PFSK-1 (cell line): ENCODE measurements at regions not wholly inside any gene's neighbourhood (a gene's known extent, or its start where the extent isn't known, plus 50 kb on each side); places are given as distances from the start of the nearest gene placed in this dataset.

Experiments
- POLR2AphosphoS5 ChIP-seq: IDR thresholded peaks from 2 replicates; pipeline ENCODE4 v1.6.1; 2012; ENCODE audit warnings: low read depth, mild to moderate bottlenecking, control low read depth, low read length, moderate library complexity
- REST ChIP-seq, 2 experiments: IDR thresholded peaks; 2 replicates each; pipeline versions ENCODE4 v1.6.1 to v1.8.0; 2011 to 2012; ENCODE audit warnings: low read depth in 2 of 2, low read length in 2 of 2, control low read depth in 1 of 2, inconsistent platforms in 1 of 2, mild to moderate bottlenecking in 1 of 2, moderate library complexity in 1 of 2; ENCODE audit not compliant: insufficient read depth in 1 of 2
- TAF1 ChIP-seq: IDR thresholded peaks from 2 replicates; pipeline ENCODE4 v1.6.1; 2012; ENCODE audit warnings: low read length, control low read depth, borderline replicate concordance; ENCODE audit not compliant: insufficient read depth

GRCh38 chr5:58378613-58379390 lies 81.1 kb downstream of the PLK2 start:
- TF ChIP-seq POLR2AphosphoS5 (no peak), TAF1 (no peak), REST (IDR thresholded peaks at IDR 0.05; ENCODE audit: insufficient read depth in 1 of 2, low read depth in 2 of 2, low read length in 2 of 2) (no peak)
